GM06990 (cell line): ENCODE measurements at regions not wholly inside any gene's neighbourhood (a gene's known extent, or its start where the extent isn't known, plus 50 kb on each side); places are given as distances from the start of the nearest gene placed in this dataset.

Experiments used
- DNase-seq: peaks from one replicate; pipeline ENCODE4 v3.0.0-alpha.2; 2011; ENCODE audit not compliant: insufficient read length; ENCODE audit errors: extremely low read depth
- H3K27me3 ChIP-seq: replicated peaks from 2 replicates; pipeline ENCODE4 v1.6.0; 2011; ENCODE audit warnings: low read length; ENCODE audit not compliant: control insufficient read depth, insufficient read depth
- H3K36me3 ChIP-seq: 2 replicates; pipeline ENCODE4 v1.5.1; 2011; ENCODE audit warnings: low read length; ENCODE audit not compliant: control insufficient read depth, insufficient read depth
- H3K4me3 ChIP-seq: replicated peaks from 2 replicates; pipeline ENCODE4 v1.5.1; 2011; ENCODE audit warnings: low read depth, mild to moderate bottlenecking, control low read depth, low read length
- CTCF ChIP-seq: IDR thresholded peaks from 2 replicates; pipeline ENCODE4 v1.5.1; 2011; ENCODE audit warnings: low read length, control low read depth, mild to moderate bottlenecking, inconsistent platforms; ENCODE audit not compliant: insufficient read depth, poor library complexity, severe bottlenecking

- H3K4me3 ChIP-seq, result no peak overlapping the region
- no peak for TF ChIP-seq CTCF
- H3K27me3 ChIP-seq, result no peaks in the 10 kb centered on the region; the same call in 1 of the 2 replicates
- no peak for DNase-seq
- H3K36me3 ChIP-seq, result no peaks in the 10 kb centered on the region
These were observed 329.3 kb upstream of the PROX1 start for GRCh38 chr1:213658457-213658856.

GRCh38 chr1:213659580-213660547 lies 327.9 kb upstream of the PROX1 start:
- no peak for TF ChIP-seq CTCF
- no peaks in the 10 kb centered on the region for H3K36me3 ChIP-seq
- no peak for DNase-seq
- H3K27me3 ChIP-seq, result no peaks in the 10 kb centered on the region; the same call in 1 of the 2 replicates
- no peak overlapping the region for H3K4me3 ChIP-seq

GRCh38 chr1:213661302-213661701 lies 326.5 kb upstream of the PROX1 start:
- H3K36me3 ChIP-seq, result no peaks in the 10 kb centered on the region
- no peak overlapping the region for H3K4me3 ChIP-seq
- DNase-seq, result no peak
- TF ChIP-seq CTCF, result no peak
- H3K27me3 ChIP-seq, result no peaks in the 10 kb centered on the region; the same call in 1 of the 2 replicates

DNA sequence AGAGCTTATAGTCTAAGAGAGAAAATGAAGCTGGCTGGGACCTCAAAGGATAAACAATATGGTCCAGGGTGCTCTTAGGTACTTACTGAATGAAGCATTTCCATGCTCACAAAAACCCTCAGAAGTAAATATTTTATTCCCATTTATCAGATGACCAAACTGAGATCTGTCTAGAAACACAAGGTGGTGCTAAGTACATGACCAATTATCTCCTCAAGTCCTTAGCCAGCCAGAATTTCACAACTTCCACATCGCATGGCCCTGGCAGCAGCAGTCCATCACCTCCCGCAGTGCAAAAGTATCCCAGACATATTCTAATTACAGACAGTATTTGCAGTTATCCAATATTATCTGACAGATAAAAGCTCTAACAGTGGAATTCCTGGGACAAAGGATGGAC lies 321.7 kb upstream of the PROX1 start:
- Histone ChIP-seq H3K4me3 (no peak overlapping the region), H3K27me3 (no peaks in the 10 kb centered on the region; the same call in 1 of the 2 replicates), H3K36me3 (no peaks in the 10 kb centered on the region)
- DNase-seq, result no peak
- TF ChIP-seq CTCF, result no peak

GRCh38 chr1:213666922-213667321 lies 320.9 kb upstream of the PROX1 start:
- Histone ChIP-seq H3K4me3 (no peak overlapping the region), H3K27me3 (no peaks in the 10 kb centered on the region; the same call in 1 of the 2 replicates), H3K36me3 (no peaks in the 10 kb centered on the region)
- no peak for DNase-seq
- TF ChIP-seq CTCF, result no peak

GRCh38 chr1:213669512-213669911 lies 318.3 kb upstream of the PROX1 start:
- no peaks in the 10 kb centered on the region; the same call in 1 of the 2 replicates for H3K27me3 ChIP-seq
- no peak for DNase-seq
- H3K36me3 ChIP-seq, result no peaks in the 10 kb centered on the region
- no peak overlapping the region for H3K4me3 ChIP-seq
- no peak for TF ChIP-seq CTCF
